Thyroid gland (tissue), 4 donors: ENCODE measurements at regions not wholly inside any gene's neighbourhood (a gene's known extent, or its start where the extent isn't known, plus 50 kb on each side); places are given as distances from the start of the nearest gene placed in this dataset.

Experiments used
- CTCF ChIP-seq, 6 experiments: fragments of 200-600 bp in 3 of 6; fragments of 450-650 bp in 3 of 6; sonication (generic) in 3 of 6; IDR thresholded peaks; one replicate each; pipeline ENCODE4 v1.5.1; 2016 to 2019; ENCODE audit warnings: antibody characterized with exemption in 6 of 6, mild to moderate bottlenecking in 2 of 6, inconsistent platforms in 1 of 6, moderate library complexity in 1 of 6
- POLR2A ChIP-seq, 2 donors: fragments of 450-650 bp; IDR thresholded peaks; one replicate each; pipeline ENCODE4 v1.6.1; 2017; ENCODE audit warnings: antibody characterized with exemption in 2 of 2, mild to moderate bottlenecking in 2 of 2, moderate library complexity in 1 of 2

DNA sequence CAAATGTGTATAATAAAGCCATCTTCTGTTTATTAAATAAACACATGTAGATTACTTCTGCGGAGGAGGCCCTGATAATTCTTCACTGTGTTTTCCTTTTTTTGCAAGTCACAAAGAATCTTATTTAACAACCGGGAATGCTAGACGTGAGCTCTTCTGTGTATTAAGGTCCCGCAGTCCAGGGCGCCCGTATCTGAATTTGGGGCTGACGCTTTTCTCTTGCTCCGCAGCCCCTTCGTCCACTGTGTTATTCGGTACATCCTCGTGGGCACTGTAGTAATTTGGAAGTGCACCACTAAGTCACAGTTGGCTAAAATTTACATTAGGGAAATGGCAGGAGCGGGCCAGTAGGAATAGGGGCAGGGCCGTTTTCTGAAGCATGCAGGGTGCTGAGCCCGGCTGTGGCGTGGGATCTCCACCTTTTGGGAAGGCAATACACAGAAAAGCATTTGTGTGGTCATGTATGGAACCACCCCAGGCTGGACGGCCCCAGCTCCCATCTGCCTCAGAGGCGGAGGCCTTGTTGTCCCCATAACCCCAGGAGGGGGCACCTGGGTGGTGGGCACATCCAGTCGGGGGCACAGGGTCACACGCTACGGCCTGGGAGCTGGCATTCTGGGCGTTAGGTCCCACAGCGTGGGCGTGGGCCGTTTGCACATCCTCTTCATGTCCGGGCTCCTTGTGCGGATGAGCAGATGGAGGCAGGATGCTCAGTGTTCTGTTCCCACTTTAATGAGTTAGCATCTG lies 258.7 kb upstream of the IRX4 start:
- no peak for TF ChIP-seq CTCF (IDR thresholded peaks at IDR 0.05)
- no peak for TF ChIP-seq POLR2A (IDR thresholded peaks at IDR 0.05)
